ENCODE measurements at regions not wholly inside any gene's neighbourhood (a gene's known extent, or its start where the extent isn't known, plus 50 kb on each side); places are given as distances from the start of the nearest gene placed in this dataset.

DNA sequence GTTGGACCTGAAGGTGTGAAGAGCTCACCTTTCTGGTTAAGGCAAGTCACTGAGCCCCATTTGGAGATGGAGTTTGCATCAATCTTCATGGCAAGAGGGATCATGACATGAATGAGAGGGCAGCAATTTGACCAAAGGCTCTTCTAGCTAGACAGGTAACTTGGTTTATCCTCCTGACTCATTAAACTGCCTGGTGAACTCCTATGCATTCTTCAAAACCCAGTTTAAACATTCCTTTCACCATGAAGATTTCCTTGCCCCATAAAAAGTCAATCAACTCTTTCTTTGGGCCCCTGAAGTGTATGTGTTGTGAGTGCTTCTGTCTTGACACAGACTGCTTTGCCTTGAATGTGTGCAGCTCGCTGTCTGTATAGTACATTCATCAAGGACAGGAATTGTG is 120.0 kb upstream of the FOXF1 start:
- DNase-seq (ENCODE audit: low read depth) = no peak
- TF ChIP-seq, protein P1, sequence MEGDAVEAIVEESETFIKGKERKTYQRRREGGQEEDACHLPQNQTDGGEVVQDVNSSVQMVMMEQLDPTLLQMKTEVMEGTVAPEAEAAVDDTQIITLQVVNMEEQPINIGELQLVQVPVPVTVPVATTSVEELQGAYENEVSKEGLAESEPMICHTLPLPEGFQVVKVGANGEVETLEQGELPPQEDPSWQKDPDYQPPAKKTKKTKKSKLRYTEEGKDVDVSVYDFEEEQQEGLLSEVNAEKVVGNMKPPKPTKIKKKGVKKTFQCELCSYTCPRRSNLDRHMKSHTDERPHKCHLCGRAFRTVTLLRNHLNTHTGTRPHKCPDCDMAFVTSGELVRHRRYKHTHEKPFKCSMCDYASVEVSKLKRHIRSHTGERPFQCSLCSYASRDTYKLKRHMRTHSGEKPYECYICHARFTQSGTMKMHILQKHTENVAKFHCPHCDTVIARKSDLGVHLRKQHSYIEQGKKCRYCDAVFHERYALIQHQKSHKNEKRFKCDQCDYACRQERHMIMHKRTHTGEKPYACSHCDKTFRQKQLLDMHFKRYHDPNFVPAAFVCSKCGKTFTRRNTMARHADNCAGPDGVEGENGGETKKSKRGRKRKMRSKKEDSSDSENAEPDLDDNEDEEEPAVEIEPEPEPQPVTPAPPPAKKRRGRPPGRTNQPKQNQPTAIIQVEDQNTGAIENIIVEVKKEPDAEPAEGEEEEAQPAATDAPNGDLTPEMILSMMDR (conservative IDR thresholded peaks at IDR 0.05; ENCODE audit: low read length) = no peak
- no peak overlapping the region for H3K4me3 ChIP-seq (ENCODE audit: low read length)

DNA sequence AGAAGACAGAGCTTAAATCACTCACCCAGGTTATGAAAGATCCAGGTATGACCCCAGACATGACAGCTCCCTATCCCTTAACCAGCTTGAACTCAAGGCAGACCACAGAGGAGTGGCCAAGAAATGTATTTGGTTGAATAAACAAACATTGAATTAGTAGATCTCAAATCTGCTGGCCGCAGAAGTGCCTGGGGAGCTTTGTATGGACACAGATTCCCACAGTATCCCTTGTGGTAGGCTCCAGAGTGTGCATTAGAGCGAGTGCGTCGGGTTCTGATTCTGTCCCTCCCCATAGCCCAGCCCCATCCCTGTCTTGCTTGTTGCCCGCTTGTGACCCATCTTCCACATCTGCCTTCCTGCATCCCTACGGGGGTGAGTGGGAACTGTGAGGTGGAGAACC is 118.8 kb upstream of the FOXF1 start:
- no peak overlapping the region for H3K4me3 ChIP-seq (ENCODE audit: low read length)
- TF ChIP-seq, protein P1 (conservative IDR thresholded peaks at IDR 0.05; ENCODE audit: low read length) = no peak
- DNase-seq (ENCODE audit: low read depth) = no peak

DNA sequence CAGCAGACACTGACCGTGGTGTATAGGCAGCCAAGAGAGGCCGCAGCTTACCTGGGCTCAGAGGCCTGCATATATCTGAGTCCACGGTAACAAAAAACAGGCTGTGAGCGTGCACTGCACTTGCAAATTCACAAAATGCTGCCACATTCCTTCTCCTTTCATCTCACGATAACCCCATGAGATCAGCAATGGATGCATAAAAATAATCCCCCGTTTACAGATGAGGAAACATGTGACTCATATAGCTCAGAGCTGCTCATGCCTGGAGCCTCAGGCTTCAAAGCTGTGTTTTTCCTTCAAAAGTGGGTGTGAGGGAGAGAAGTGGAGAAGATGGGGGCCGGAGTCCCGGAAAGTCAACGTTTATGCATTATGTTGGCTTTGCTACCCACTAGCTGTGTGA is 118.3 kb upstream of the FOXF1 start:
- TF ChIP-seq, protein P1 (conservative IDR thresholded peaks at IDR 0.05; ENCODE audit: low read length) = no peak
- DNase-seq (ENCODE audit: low read depth) = peak; percentile 61
- no peak overlapping the region for H3K4me3 ChIP-seq (ENCODE audit: low read length)

DNA sequence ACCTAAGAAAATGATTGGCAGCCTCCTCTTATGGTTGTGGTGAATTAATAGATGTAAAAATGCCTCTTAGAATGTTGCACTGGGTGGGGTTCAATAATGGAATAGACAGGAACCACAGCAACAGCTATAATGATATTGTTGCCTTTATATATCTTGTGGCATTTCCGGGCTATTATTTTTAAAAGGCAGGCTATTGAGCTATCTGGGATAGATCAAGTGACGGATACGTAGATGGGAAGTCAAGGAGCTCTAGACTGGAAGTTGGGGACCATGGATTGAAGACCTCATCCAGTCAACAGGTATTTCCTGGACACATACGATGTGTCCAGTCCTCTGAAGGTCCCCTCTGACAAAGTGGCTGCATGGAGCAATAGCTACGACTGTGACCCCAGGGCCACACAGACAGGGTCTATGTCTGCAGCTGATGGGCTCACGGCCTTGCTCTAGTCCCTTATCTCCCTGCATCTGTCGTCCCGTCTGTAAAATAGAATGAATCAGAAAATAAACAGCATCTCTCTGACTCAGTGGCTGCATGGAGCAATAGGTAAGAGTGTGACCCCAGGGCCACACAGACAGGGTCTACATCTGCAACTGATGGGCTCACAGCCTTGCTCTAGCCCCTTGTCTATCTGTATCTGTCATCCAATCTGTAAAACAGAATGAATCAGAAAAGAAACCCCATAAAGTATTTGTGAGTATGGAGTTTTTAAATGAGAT is 117.7 kb upstream of the FOXF1 start:
- H3K4me3 ChIP-seq (ENCODE audit: low read length) = no peak overlapping the region
- DNase-seq (ENCODE audit: low read depth) = no peak
- TF ChIP-seq, protein P1 (conservative IDR thresholded peaks at IDR 0.05; ENCODE audit: low read length) = no peak

DNA sequence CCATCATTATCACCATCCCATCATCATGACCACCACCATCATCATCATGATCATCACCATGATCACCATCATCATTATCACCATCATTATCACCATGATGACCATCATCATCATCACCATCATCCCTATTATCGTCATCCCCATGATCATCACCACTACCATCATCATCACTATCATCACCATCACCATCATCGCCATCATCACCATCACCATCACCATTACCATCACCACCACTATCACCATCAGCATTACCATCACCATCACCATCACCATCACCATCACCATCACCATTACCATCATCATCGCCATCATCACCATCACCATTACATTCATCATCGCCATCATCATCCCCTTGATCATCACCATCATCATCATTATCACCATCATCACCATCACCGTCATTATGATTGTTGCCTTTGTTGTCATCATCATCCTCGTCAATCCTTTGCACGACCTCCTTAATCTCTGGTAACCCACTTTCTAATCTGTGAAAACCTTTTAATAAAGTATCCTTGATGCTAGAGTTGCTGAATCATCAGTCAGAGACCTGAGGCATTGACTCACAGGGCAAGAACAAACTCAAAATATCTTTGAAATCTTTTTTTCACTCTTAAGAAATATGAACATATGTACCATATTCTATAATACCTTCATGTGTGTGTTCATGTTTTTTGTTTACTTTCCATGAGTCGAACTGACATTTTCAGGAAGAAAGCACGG is 116.3 kb upstream of the FOXF1 start:
- no peak overlapping the region for H3K4me3 ChIP-seq (ENCODE audit: low read length)
- TF ChIP-seq, protein P1 (conservative IDR thresholded peaks at IDR 0.05; ENCODE audit: low read length) = no peak
- DNase-seq (ENCODE audit: low read depth) = no peak

DNA sequence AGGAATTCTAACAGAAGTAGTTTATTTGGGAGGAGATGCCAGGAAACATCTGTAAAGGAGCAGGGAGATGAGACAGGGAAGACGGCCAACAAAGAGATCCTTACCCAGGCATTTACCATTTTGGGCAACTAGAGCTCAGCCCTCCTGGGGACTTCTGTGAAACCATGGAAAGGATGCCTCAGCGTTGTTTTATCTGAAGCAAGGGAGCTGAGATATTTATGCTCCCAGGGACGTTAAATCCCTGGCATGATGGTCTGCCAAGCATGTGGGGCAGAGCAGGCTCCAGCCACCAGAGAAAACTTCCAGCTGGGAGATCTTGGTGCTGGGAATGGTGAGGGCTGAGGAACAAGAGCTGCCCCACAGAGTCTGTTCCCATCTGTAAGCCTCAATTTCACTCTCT is 114.8 kb upstream of the FOXF1 start:
- TF ChIP-seq, protein P1 (conservative IDR thresholded peaks at IDR 0.05; ENCODE audit: low read length) = no peak
- no peak overlapping the region for H3K4me3 ChIP-seq (ENCODE audit: low read length)
- peak; percentile 26 for DNase-seq (ENCODE audit: low read depth)

DNA sequence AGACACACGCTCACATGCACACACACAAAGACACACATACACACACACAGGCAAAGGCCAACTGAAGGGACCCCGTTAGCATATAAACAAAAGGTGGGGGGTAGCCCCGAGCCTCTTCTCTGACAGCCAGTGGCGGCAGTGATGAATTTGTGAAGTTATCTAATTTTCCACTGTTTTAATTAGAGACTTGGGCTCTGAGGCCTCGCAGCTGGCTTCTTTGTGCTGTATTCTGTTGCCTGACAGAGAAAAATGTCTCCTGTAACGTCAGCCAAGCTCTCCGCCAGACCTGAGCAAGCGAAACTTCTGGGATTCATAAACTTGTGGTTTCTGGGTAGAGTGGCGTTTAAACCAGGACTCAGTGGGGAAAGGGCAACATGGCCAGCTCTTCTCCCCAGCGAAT is 113.9 kb upstream of the FOXF1 start:
- H3K4me3 ChIP-seq (ENCODE audit: low read length) = peak overlapping the region; percentile 48
- TF ChIP-seq, protein P1 (conservative IDR thresholded peaks at IDR 0.05; ENCODE audit: low read length) = no peak
- peak; percentile 91 for DNase-seq (ENCODE audit: low read depth)
